ENCODE measurements at regions not wholly inside any gene's neighbourhood (a gene's known extent, or its start where the extent isn't known, plus 50 kb on each side); places are given as distances from the start of the nearest gene placed in this dataset.
"Not testable (repeated sequence)": the region's sequence is repeated elsewhere in the genome, so short reads cannot be mapped to it uniquely, and the experiment has no call there.

DNA sequence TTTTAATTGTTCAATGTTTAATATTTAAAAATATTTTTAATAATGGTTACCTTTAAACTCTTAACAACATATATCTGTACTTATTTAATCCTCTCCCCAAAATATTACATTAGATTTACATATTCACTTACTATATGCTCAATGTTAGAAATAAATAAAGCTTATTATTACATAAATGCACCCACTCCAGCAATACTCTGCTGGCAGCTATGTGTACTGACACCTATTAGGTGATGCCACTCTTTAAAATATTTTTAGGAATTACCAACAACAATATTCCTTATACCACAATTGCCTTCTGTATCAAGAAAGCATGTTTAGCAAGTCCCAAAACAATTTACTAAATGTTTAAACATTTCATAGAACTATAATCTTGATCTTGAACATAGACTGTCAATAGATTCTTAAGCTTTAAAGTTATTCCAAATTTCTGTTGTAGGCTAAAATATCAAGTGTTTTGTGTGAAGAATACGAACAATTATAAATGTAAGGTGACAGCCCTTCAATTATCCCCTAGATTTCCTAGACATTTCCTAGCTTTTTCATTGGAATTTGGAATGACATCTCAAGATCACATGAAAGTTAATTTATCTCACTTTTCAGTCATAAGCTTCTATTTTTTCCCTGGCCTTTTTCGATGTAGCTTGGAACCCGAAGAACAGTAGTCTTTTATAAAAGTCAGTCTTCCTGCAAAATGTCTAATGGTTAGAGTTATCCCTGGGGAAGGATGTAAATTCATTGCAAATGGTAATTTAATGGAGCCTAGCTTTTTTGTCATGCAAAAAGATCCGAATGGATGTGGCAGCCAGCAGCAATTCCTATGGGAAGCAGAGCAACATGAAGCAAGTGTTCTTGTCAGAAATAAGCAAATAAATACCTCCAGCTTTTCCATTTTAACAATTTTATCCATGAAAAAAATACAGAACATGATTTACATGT lies 907.5 kb upstream of the ATXN7L3B start:
- FAIRE-seq, result no peak
- no peak for DNase-seq (ENCODE audit: insufficient read length, low spot score)

DNA sequence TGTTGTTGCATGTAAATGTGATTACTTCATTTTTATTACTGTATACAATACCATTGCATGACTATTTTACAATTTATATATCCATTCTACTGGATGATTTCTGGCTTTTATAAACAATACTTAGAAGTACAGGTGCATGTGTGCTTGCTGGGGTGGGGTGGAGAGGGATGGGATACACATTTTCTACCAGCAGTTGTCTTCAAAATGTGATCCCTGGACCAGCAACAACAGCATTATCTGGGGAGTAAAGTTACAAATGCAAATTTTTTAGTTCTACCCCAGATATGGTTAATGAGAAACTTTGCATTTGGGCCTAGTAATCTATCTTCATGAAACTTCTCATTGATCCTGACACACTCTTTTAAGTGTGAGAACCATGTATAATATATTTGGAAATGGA lies 905.4 kb upstream of the ATXN7L3B start:
- no peak for FAIRE-seq
- no peak for DNase-seq (ENCODE audit: insufficient read length, low spot score)

DNA sequence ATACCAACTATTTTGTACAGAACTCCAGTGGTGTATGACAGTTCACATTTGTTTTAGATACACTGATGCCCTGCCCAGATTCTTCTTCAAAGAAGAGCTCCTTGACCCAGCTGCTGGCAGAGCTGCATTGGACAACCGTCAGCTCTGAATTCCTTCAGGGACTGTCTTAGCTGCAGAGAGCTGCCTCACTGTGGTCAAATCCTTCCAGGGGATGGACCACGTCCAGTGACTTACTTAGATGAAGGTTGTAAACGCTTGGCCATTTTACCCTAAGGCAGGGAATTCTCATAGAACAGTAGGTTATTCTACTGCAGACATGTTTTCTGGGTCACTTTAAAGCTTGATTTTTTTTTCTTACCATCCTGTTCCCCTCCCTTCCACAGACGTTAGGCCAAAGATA lies 905.0 kb upstream of the ATXN7L3B start:
- no peak for FAIRE-seq
- no peak for DNase-seq (ENCODE audit: insufficient read length, low spot score)

GRCh38 chr12:73639397-73639796 lies 898.2 kb upstream of the ATXN7L3B start:
- not testable (repeated sequence) for FAIRE-seq; DNase-seq (ENCODE audit: insufficient read length, low spot score)

DNA sequence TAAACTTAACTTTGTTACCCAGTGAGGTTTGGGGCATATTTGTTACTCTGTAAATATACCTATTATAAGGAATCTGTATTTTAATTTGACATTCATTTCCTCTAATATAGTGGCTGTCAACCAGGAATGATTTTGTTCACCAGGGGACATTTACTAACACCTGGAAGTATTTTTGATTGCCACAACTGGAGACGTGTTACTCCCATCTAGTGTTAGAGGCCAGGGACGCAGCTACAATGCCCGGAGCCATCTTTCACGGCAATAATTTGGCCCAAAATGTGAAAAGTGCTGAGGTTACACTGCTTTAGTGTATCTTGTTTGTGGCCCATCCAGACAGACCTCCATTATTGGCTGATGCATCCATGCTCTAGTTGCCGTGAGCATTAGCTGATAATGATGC lies 881.3 kb upstream of the ATXN7L3B start:
- DNase-seq (ENCODE audit: insufficient read length, low spot score) (no peak), FAIRE-seq (no peak)

DNA sequence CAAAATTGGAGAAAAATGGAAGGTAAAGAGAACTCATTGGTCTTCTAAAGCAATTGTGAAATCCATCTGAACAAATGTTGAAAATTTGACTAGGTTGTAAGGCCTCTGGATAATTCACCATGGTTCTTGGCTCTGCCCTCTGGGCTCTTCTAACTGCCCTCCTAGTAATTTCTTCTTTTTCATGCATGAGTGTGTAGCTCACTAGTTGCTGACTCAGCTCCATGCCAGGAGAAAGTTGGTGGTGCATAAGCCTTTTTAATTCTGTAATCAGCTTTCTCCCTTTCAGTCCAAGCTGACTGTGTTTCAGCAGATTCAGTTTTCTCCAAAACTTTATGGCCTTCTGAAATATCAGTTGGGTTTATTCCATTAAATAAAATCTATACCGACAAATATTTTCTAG lies 877.8 kb upstream of the ATXN7L3B start:
- DNase-seq (ENCODE audit: insufficient read length, low spot score) (no peak), FAIRE-seq (no peak)

DNA sequence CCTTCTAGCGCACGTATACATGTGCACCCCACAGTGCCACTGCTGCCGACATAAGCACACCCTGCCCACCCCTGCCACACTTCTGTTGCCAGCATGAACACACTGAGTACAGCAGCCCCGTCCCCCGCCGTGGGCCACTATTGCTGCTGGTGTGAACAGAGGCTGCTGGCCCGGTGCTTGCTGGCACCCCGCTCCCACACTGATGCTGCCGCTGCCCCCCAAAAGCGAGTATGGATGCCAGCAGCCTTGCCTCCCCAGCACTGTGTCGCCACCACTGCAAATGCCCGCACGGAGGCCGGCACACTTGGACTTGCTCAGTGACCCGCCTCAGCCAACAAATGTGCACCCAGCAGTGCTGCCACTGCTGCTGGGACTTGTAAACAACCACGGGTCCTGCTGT lies 872.4 kb upstream of the ATXN7L3B start:
- DNase-seq (ENCODE audit: insufficient read length, low spot score) (no peak), FAIRE-seq (no peak)

DNA sequence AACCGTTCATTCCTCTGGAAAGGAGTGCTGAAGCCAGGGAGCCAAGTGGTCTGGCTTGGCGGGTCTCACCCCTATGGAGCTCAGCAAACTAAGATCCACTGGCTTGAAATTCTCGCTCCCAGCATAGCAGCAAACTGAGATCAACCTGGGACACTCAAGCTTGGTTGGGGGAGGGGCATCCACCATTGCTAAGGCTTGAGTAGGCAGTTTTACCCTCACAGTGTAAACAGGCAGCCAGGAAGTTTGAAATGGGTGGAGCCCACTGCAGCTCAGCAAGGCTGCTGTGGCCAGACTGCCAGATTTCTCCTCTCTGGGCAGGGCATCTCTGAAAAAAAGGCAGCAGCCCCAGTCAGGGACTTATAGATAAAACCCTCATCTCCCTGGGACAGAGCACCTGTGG lies 866.1 kb upstream of the ATXN7L3B start:
- not testable (repeated sequence) for FAIRE-seq; DNase-seq (ENCODE audit: insufficient read length, low spot score)

GRCh38 chr12:73677520-73678291 lies 859.9 kb upstream of the ATXN7L3B start:
- FAIRE-seq (no peak), DNase-seq (ENCODE audit: insufficient read length, low spot score) (no peak)

DNA sequence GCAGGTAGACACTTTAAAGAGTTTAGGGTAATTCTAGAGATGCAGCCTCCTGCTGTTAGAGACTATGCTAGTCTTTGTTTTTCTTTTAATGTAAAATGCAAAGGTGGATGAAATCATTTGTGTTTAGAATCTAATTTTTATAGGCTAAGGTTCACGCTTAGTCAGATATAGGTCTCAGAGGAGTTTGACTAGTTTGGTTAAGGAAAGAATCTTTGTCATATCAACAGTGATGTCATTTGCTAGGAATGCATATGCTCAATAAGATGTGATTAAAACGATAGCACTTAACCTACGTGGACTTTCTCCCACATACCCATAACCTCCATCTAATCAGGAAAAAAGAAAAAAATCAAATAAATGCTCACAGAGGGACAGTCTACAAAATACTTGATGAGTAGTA lies 859.3 kb upstream of the ATXN7L3B start:
- DNase-seq (ENCODE audit: insufficient read length, low spot score), result no peak
- no peak for FAIRE-seq

GRCh38 chr12:73699318-73699717 lies 838.3 kb upstream of the ATXN7L3B start:
- DNase-seq (ENCODE audit: insufficient read length, low spot score) (no peak), FAIRE-seq (no peak)

DNA sequence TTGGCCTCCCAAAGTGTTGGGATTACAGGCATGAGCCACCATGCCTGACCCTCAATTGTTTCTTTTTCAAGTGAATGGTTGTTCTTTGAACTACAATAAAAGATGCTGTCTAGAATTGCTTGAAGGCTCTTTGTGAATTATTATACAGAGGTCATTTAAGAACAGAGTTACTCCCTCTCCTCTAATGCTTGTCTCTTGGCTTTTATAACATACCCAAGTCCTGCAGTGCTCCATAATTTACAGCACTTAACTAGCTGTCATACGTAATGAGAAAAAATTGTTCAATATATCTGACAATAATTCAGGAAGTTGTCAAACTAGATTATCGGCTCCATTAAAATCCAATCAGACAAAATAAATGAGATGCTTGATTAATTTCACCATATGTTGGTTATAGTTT lies 823.0 kb upstream of the ATXN7L3B start:
- no peak for FAIRE-seq
- DNase-seq (ENCODE audit: insufficient read length, low spot score), result no peak

- not testable (repeated sequence) for DNase-seq (ENCODE audit: insufficient read length, low spot score); FAIRE-seq
Measured at GRCh38 chr12:73716143-73716542, 821.5 kb upstream of the ATXN7L3B start.

- DNase-seq (ENCODE audit: insufficient read length, low spot score) (no peak), FAIRE-seq (no peak)
Measured at GRCh38 chr12:73719223-73719622, 818.4 kb upstream of the ATXN7L3B start.

DNA sequence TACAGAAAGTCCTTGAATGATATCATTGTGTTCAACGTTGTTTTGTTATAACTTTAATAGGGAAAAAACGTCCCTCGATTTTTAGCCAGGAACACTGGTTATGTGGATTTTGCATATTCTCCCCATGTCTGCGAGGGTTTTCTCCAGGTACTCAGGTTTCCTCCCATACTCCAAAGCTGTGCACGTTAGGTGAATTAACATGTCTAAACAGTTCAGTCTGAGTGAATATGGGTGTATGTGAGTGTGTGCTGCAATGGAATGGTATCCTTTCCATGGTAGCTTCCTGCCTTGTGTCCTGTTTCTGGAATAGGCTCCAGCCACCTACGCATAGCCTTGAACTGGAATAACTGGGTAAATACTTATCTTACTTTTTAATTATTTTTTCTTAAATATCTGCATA lies 810.8 kb upstream of the ATXN7L3B start:
- no peak for DNase-seq (ENCODE audit: insufficient read length, low spot score)
- FAIRE-seq, result no peak

DNA sequence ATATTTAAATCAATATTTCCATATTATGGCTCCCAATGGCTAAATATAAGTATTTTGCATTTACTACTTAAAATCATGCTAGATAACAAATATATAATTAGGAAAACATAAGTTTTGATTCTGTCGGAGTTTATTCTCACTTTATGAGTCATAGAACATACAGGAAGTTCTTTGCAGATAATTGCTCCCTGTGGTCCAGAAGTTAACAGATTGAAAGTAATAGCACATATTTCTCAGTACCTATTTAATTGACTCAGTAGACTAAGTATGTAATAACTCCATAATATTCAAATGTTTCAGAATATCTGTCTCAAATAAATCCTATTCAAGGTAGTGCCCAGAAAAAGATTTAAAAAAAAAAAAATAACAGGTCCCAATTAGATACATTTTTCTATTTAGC lies 806.0 kb upstream of the ATXN7L3B start:
- DNase-seq (ENCODE audit: insufficient read length, low spot score), result no peak
- FAIRE-seq, result no peak

- FAIRE-seq (no peak), DNase-seq (ENCODE audit: insufficient read length, low spot score) (no peak)
Measured at GRCh38 chr12:73769337-73769736, 768.3 kb upstream of the ATXN7L3B start.

DNA sequence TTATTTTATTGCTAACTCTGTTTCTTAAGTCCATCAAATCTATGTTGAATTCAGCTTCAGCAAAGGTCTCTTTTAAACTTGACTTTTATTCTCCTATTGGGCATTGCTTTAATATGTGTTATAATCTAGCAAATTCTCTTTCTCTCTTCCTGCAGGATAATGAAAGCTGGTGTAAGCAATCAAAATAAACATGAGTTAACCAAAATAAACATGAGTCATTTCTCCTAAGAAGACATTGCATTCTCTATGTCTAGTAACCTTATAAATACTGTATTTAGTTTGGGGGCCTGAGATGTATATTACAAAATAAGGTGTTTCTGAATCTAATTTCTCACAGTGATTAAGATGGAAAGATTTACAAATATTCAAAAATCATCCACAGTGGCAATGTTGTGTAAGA lies 739.1 kb upstream of the ATXN7L3B start:
- DNase-seq (ENCODE audit: insufficient read length, low spot score), result no peak
- FAIRE-seq, result no peak

DNA sequence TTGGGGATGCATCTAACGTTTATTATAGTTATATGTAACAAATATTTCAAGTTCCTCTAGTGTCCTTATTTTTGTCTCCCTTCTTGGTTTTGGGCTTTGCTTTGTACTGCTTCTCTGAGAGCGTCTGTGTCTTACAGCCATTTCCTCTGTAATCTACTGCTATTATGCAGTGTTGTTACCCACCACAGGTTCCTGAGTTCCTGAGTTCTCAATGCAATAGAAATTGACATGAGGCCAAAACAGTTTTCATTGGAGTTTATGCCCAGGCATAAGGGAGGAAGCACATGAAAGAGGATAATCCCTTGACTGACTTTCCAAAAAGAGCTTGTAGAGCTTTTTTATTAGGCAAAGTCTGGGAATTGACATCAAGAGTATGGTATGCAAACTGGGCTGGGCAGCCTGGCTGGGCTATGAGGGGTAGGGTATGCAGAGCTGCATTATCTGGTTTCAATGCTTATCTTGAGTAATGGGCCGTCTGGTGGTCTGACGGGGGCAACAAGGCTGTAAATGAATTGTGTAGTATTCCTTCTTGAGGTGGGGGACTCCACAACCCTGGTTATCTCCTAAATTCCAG lies 722.5 kb upstream of the ATXN7L3B start:
- FAIRE-seq, result no peak
- no peak for DNase-seq (ENCODE audit: insufficient read length, low spot score)

DNA sequence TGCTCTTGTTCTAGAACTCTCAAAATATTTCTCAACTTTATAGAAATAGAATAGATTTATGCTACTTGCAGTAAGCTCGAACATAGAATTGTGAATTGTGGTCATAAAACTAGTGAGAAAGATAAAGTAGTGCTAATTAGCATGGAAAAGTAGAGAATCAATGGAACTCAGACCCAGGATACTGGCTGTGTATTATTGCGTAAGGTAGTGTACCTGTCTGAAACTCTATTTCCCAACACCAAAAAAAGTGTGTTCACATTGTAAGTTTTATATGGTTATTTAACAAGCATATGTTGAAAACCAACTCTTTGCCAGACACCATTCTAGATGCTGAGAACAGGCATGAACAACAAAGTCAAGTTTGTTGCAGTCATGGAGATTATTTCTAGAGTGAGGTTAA lies 720.5 kb upstream of the ATXN7L3B start:
- no peak for DNase-seq (ENCODE audit: insufficient read length, low spot score)
- FAIRE-seq, result no peak

GRCh38 chr12:73833746-73834145 lies 703.9 kb upstream of the ATXN7L3B start:
- FAIRE-seq, result no peak

GRCh38 chr12:73841963-73842362 lies 695.7 kb upstream of the ATXN7L3B start:
- DNase-seq (ENCODE audit: insufficient read length, low spot score) (no peak), FAIRE-seq (no peak)

More at GRCh38 chr12:73833746-73834145, 703.9 kb upstream of the ATXN7L3B start:
- DNase-seq (ENCODE audit: insufficient read length, low spot score), result no peak
